ENCODE measurements at regions not wholly inside any gene's neighbourhood (a gene's known extent, or its start where the extent isn't known, plus 50 kb on each side); places are given as distances from the start of the nearest gene placed in this dataset.

DNA sequence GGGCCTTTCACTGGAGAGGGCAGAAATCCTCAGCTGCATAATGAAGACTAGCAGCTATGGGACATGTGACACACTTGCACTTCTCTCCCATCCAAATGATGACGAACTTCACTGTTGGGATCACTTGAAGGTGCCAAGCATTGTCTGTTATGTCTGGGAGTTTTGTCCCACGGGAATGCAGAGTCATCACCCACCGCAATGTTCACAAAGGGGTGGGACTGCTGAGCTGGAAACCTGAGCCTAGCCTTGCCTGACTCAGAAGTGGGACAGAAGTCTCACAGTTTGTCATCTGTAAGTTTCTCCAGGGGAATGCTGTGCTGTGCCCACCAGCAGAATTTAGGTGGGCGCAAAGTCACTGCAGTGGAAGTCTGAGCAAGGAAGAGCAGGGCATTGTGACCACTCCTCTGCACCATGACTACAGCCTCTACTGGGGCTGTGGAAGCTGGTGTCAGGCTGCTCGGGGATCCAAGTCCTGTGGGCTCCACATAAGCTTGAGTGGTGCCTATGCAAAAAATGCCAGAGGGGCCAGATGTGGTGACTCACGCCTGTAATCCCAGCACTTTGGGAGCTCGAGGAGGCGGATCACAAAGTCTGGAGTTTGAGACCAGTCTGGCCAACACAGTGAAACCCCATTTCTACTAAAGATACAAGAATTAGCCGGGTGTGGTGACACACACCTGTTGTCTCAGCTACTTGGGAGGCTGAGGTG is 472.0 kb upstream of the CNTNAP2 start:
- DNase-seq (no peak), ATAC-seq (no peak)
- no peak overlapping the region for H3K27ac Mint-ChIP-seq
- no peak overlapping the region for H3K4me3 Mint-ChIP-seq
- H3K36me3 Mint-ChIP-seq (ENCODE audit: low read depth) = no peaks in the 10 kb centered on the region
- H3K4me1 Mint-ChIP-seq = no peaks in the 10 kb centered on the region
- no peaks in the 10 kb centered on the region for H3K27me3 Mint-ChIP-seq
- H3K9me3 ChIP-seq (ENCODE audit: control insufficient read depth, low read length, poor library complexity, severe bottlenecking) = no peaks in the 10 kb centered on the region

DNA sequence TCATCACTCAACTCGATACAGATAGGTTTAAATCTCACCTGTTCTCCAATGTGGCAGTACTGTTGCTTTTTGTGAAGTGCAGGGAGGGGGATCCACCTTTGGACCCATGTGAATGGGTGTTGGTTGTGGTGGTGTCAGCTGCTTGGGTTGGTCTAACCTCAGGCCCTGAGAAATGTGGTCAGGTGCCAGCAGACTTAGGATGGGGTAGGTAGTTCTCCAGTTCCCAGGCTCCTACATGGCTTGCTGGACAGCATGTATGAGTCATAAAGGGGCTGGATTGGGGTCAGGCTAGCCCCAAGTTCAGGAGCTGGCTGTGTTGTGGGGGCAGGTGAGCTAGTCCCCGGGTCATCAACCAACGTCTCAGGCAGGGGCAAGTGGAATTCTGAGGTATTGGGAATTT is 472.6 kb upstream of the CNTNAP2 start:
- no peak overlapping the region for H3K27ac Mint-ChIP-seq
- H3K27me3 Mint-ChIP-seq = no peaks in the 10 kb centered on the region
- no peaks in the 10 kb centered on the region for H3K9me3 ChIP-seq (ENCODE audit: control insufficient read depth, low read length, poor library complexity, severe bottlenecking)
- no peak overlapping the region for H3K4me3 Mint-ChIP-seq
- H3K36me3 Mint-ChIP-seq (ENCODE audit: low read depth) = no peaks in the 10 kb centered on the region
- no peaks in the 10 kb centered on the region for H3K4me1 Mint-ChIP-seq
- ATAC-seq (no peak), DNase-seq (no peak)

DNA sequence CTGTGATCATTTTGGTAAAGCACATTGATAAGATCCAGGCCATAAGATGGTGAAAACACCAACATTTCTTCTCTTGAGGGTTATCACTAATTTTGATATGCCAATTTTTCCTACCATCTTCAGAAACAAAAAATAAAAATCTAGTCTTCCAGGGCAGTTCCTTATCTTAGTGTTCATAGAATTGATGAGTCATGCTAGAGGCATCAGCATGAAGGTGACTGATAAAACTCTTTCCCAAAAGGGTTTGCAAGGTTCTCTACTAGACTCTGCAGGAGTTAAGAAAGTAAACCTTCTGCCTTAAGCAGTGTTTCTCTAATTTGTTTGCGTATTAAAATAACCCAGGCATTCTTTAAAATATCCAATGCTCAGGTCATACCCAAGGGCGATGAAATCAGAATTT is 483.1 kb upstream of the CNTNAP2 start:
- H3K27me3 Mint-ChIP-seq = no peaks in the 10 kb centered on the region
- H3K9me3 ChIP-seq (ENCODE audit: control insufficient read depth, low read length, poor library complexity, severe bottlenecking) = no peaks in the 10 kb centered on the region
- no peaks in the 10 kb centered on the region for H3K36me3 Mint-ChIP-seq (ENCODE audit: low read depth)
- no peak overlapping the region for H3K4me3 Mint-ChIP-seq
- H3K4me1 Mint-ChIP-seq = no peaks in the 10 kb centered on the region
- DNase-seq (no peak), ATAC-seq (no peak)
- no peak overlapping the region for H3K27ac Mint-ChIP-seq

GRCh38 chr7:145624618-145625017 is 492.0 kb upstream of the CNTNAP2 start:
- no peak for DNase-seq
- no peak for ATAC-seq
- Mint-ChIP-seq H3K4me3 (no peak overlapping the region), H3K4me1 (no peaks in the 10 kb centered on the region), H3K36me3 (ENCODE audit: low read depth) (no peaks in the 10 kb centered on the region), H3K27me3 (no peaks in the 10 kb centered on the region), H3K27ac (no peak overlapping the region)
- H3K9me3 ChIP-seq (ENCODE audit: control insufficient read depth, low read length, poor library complexity, severe bottlenecking) = no peaks in the 10 kb centered on the region

DNA sequence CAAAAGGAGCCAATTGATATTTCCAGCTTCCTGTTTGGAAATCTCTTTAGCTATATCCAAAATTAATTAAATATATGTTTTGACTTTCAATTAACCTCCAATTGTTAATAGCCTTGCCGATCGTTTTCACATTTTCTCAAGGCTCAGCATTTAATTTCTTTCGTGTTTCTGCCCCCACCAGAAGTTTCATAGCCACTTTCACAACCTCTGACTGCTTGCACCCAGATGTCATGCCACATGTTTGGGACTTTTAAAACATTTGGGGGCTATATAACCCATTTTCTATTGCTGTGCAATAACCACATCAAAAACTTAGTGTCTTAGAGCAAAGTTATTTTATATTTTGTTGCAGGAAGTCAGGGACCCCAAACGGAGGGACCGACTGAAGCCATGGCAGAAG is 510.6 kb upstream of the CNTNAP2 start:
- Mint-ChIP-seq H3K4me3 (no peak overlapping the region), H3K27ac (no peak overlapping the region), H3K27me3 (no peaks in the 10 kb centered on the region), H3K36me3 (ENCODE audit: low read depth) (no peaks in the 10 kb centered on the region), H3K4me1 (no peaks in the 10 kb centered on the region)
- no peak for ATAC-seq
- H3K9me3 ChIP-seq (ENCODE audit: control insufficient read depth, low read length, poor library complexity, severe bottlenecking) = no peaks in the 10 kb centered on the region
- no peak for DNase-seq

DNA sequence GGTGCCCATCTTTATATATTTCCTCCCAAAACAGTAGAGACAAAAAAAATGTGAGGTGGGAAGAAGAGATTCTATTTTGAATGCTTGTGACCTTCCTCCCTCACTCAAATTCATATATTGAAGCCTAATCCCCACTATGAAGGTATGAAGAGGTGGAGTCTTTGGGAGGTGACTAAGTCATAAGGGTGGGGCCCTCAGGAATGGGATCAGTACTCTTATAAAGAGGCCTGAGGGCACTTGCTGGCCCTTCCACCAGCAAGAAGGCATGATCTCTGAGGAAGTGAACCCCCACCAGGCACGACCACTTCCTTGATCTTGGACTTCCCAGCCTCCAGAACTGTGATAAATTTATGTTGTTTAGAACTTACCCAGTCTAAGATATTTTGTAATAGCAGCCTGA is 517.2 kb upstream of the CNTNAP2 start:
- no peaks in the 10 kb centered on the region for H3K27me3 Mint-ChIP-seq
- no peaks in the 10 kb centered on the region for H3K36me3 Mint-ChIP-seq (ENCODE audit: low read depth)
- H3K4me1 Mint-ChIP-seq = no peaks in the 10 kb centered on the region
- DNase-seq (no peak), ATAC-seq (no peak)
- no peak overlapping the region for H3K4me3 Mint-ChIP-seq
- H3K9me3 ChIP-seq (ENCODE audit: control insufficient read depth, low read length, poor library complexity, severe bottlenecking) = no peaks in the 10 kb centered on the region
- H3K27ac Mint-ChIP-seq = no peak overlapping the region

GRCh38 chr7:145584401-145584800 is 532.2 kb upstream of the CNTNAP2 start:
- H3K36me3 Mint-ChIP-seq (ENCODE audit: low read depth) = no peaks in the 10 kb centered on the region
- no peaks in the 10 kb centered on the region for H3K4me1 Mint-ChIP-seq
- ATAC-seq = no peak
- H3K27me3 Mint-ChIP-seq = no peaks in the 10 kb centered on the region
- H3K27ac Mint-ChIP-seq = no peak overlapping the region
- no peaks in the 10 kb centered on the region for H3K9me3 ChIP-seq (ENCODE audit: control insufficient read depth, low read length, poor library complexity, severe bottlenecking)
- no peak for DNase-seq
- H3K4me3 Mint-ChIP-seq = no peak overlapping the region

DNA sequence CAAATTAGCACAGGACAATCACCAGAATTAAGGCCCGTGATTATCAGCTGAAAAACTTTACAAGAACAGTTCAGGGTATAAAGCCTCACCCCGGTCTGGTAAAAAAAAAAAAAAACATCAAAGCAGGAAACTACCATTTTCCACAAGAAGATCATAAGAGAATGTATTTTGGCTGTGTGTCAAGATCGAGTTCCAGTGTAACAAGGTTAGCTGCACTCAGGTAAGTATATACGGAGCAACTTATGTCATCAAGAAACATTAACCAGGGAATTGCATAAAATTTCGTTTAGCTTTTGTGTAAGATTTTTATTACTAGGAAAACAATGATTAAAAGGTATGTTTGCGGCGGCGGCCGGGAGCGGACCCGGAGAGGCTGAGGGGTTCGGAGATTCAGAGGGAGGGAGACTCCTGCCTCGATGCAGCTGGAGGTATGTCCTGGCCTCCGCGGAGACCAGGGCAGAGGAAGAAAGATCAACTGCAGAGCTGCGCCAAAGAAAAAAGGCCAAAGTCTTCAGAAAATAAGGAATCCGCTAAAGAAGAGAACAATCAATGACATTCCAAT is 533.8 kb upstream of the CNTNAP2 start:
- no peaks in the 10 kb centered on the region for H3K36me3 Mint-ChIP-seq (ENCODE audit: low read depth)
- no peaks in the 10 kb centered on the region for H3K9me3 ChIP-seq (ENCODE audit: control insufficient read depth, low read length, poor library complexity, severe bottlenecking)
- H3K4me3 Mint-ChIP-seq = no peak overlapping the region
- no peaks in the 10 kb centered on the region for H3K27me3 Mint-ChIP-seq
- ATAC-seq (no peak), DNase-seq (no peak)
- no peaks in the 10 kb centered on the region for H3K4me1 Mint-ChIP-seq
- H3K27ac Mint-ChIP-seq = no peak overlapping the region

DNA sequence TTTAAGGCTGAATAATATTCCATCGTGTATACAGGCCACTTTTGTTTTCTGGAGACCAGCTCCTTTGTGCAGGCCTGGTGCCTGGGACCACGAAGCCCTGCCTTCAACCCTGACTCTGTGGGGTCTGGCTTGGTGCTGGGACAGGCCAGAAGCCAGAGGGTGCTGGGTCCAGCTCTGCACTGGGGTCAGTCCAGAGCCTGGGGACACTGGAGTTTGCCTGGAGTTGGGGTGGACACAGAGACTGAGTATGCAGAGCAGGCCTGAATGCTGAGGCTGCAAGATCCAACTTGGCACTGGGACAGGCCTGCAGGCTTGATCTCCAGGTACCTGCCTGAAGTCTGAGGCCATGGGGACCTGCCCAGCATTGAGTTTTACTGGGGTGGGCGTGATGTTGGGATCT is 558.8 kb upstream of the CNTNAP2 start:
- Mint-ChIP-seq H3K27me3 (no peaks in the 10 kb centered on the region), H3K36me3 (ENCODE audit: low read depth) (no peaks in the 10 kb centered on the region), H3K4me3 (no peak overlapping the region), H3K27ac (no peak overlapping the region), H3K4me1 (no peaks in the 10 kb centered on the region)
- ATAC-seq (no peak), DNase-seq (no peak)
- no peaks in the 10 kb centered on the region for H3K9me3 ChIP-seq (ENCODE audit: control insufficient read depth, low read length, poor library complexity, severe bottlenecking)

DNA sequence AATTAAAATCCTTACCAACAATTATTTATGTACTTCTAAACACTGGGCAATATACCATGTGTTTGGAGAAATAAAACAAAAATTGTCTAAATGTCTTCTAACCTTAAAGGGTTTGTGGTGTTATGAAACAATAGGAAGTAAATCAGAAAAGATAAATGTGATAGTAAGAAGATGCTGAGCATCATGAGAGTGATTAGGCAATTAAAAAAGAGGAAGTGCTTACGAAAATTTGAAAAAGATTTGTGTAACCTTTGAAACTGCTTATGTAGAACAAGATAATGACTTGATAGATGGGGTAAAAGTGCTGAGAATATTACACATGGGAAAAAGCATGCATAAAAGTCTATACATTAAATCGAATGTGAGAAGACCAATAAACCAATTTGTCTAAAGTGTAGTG is 573.4 kb upstream of the CNTNAP2 start:
- Mint-ChIP-seq H3K4me3 (no peak overlapping the region), H3K27me3 (no peaks in the 10 kb centered on the region), H3K27ac (no peak overlapping the region), H3K36me3 (ENCODE audit: low read depth) (no peaks in the 10 kb centered on the region), H3K4me1 (no peaks in the 10 kb centered on the region)
- no peaks in the 10 kb centered on the region for H3K9me3 ChIP-seq (ENCODE audit: control insufficient read depth, low read length, poor library complexity, severe bottlenecking)
- DNase-seq (no peak), ATAC-seq (no peak)

GRCh38 chr7:145539910-145540309 is 576.7 kb upstream of the CNTNAP2 start:
- Mint-ChIP-seq H3K27me3 (no peaks in the 10 kb centered on the region), H3K27ac (no peak overlapping the region), H3K36me3 (ENCODE audit: low read depth) (no peaks in the 10 kb centered on the region), H3K4me3 (no peak overlapping the region), H3K4me1 (no peaks in the 10 kb centered on the region)
- DNase-seq (no peak), ATAC-seq (no peak)
- no peaks in the 10 kb centered on the region for H3K9me3 ChIP-seq (ENCODE audit: control insufficient read depth, low read length, poor library complexity, severe bottlenecking)

- no peaks in the 10 kb centered on the region for H3K4me1 Mint-ChIP-seq
- H3K27ac Mint-ChIP-seq = no peak overlapping the region
- H3K4me3 Mint-ChIP-seq = no peak overlapping the region
- no peaks in the 10 kb centered on the region for H3K27me3 Mint-ChIP-seq
- H3K9me3 ChIP-seq (ENCODE audit: control insufficient read depth, low read length, poor library complexity, severe bottlenecking) = peaks cover 2% of the 10 kb centered on the region
- DNase-seq (no peak), ATAC-seq (no peak)
- H3K36me3 Mint-ChIP-seq (ENCODE audit: low read depth) = no peaks in the 10 kb centered on the region
Measured at GRCh38 chr7:145534301-145534700, 582.3 kb upstream of the CNTNAP2 start.

GRCh38 chr7:145520284-145520683 is 596.3 kb upstream of the CNTNAP2 start:
- no peaks in the 10 kb centered on the region for H3K4me1 Mint-ChIP-seq
- DNase-seq (no peak), ATAC-seq (no peak)
- H3K9me3 ChIP-seq (ENCODE audit: control insufficient read depth, low read length, poor library complexity, severe bottlenecking) = no peaks in the 10 kb centered on the region
- H3K4me3 Mint-ChIP-seq = no peak overlapping the region
- H3K27me3 Mint-ChIP-seq = no peaks in the 10 kb centered on the region
- H3K36me3 Mint-ChIP-seq (ENCODE audit: low read depth) = no peaks in the 10 kb centered on the region
- no peak overlapping the region for H3K27ac Mint-ChIP-seq

- DNase-seq (no peak), ATAC-seq (no peak)
- H3K4me3 Mint-ChIP-seq = no peak overlapping the region
- H3K27me3 Mint-ChIP-seq = no peaks in the 10 kb centered on the region
- H3K4me1 Mint-ChIP-seq = no peaks in the 10 kb centered on the region
- H3K27ac Mint-ChIP-seq = no peak overlapping the region
- no peaks in the 10 kb centered on the region for H3K36me3 Mint-ChIP-seq (ENCODE audit: low read depth)
- H3K9me3 ChIP-seq (ENCODE audit: control insufficient read depth, low read length, poor library complexity, severe bottlenecking) = no peaks in the 10 kb centered on the region
Measured at GRCh38 chr7:145511004-145511403, 605.6 kb upstream of the CNTNAP2 start.
